ENCODE measurements at regions not wholly inside any gene's neighbourhood (a gene's known extent, or its start where the extent isn't known, plus 50 kb on each side); places are given as distances from the start of the nearest gene placed in this dataset.

GRCh38 chr16:59591480-59591879 is 857.4 kb upstream of the GOT2 start:
- no peak for TF ChIP-seq CTCF (conservative IDR thresholded peaks at IDR 0.05; ENCODE audit: control insufficient read depth, insufficient read depth, low read depth, low read length)
- DNase-seq (ENCODE audit: low read depth), result no peak
- H3K4me3 ChIP-seq (ENCODE audit: control insufficient read depth, low read depth, low read length), result no peak overlapping the region

GRCh38 chr16:59590845-59591244 is 856.7 kb upstream of the GOT2 start:
- H3K4me3 ChIP-seq (ENCODE audit: control insufficient read depth, low read depth, low read length), result no peak overlapping the region
- no peak for DNase-seq (ENCODE audit: low read depth)
- no peak for TF ChIP-seq CTCF (conservative IDR thresholded peaks at IDR 0.05; ENCODE audit: control insufficient read depth, insufficient read depth, low read depth, low read length)

GRCh38 chr16:59586331-59586730 is 852.2 kb upstream of the GOT2 start:
- H3K4me3 ChIP-seq (ENCODE audit: control insufficient read depth, low read depth, low read length), result no peak overlapping the region
- no peak for TF ChIP-seq CTCF (conservative IDR thresholded peaks at IDR 0.05; ENCODE audit: control insufficient read depth, insufficient read depth, low read depth, low read length)
- DNase-seq (ENCODE audit: low read depth), result no peak

- DNase-seq (ENCODE audit: low read depth), result no peak
- TF ChIP-seq CTCF (conservative IDR thresholded peaks at IDR 0.05; ENCODE audit: control insufficient read depth, insufficient read depth, low read depth, low read length), result no peak
- H3K4me3 ChIP-seq (ENCODE audit: control insufficient read depth, low read depth, low read length), result no peak overlapping the region
Measured at GRCh38 chr16:59574296-59574695, 840.2 kb upstream of the GOT2 start.

- no peak overlapping the region for H3K4me3 ChIP-seq (ENCODE audit: control insufficient read depth, low read depth, low read length)
- DNase-seq (ENCODE audit: low read depth), result peak; percentile 71
- TF ChIP-seq CTCF (conservative IDR thresholded peaks at IDR 0.05; ENCODE audit: control insufficient read depth, insufficient read depth, low read depth, low read length), result no peak
Measured at GRCh38 chr16:59573528-59574271, 839.6 kb upstream of the GOT2 start.

GRCh38 chr16:59567496-59567895 is 833.4 kb upstream of the GOT2 start:
- DNase-seq (ENCODE audit: low read depth), result no peak
- no peak for TF ChIP-seq CTCF (conservative IDR thresholded peaks at IDR 0.05; ENCODE audit: control insufficient read depth, insufficient read depth, low read depth, low read length)
- no peak overlapping the region for H3K4me3 ChIP-seq (ENCODE audit: control insufficient read depth, low read depth, low read length)
